HepG2 (cell line): ENCODE measurements at regions not wholly inside any gene's neighbourhood (a gene's known extent, or its start where the extent isn't known, plus 50 kb on each side); places are given as distances from the start of the nearest gene placed in this dataset.

Experiments used
- CAMTA2 ChIP-seq: sonication (generic); formaldehyde crosslinking; IDR thresholded peaks from 2 replicates; pipeline ENCODE4 v1.4.0; 2020; ENCODE audit warnings: mild to moderate bottlenecking, missing genetic modification reagents, borderline replicate concordance
- DNMT1 ChIP-seq: sonication (generic); formaldehyde crosslinking; IDR thresholded peaks from 2 replicates; pipeline ENCODE4 v1.5.1; 2020; ENCODE audit warnings: mild to moderate bottlenecking, missing genetic modification reagents
- KAT2B ChIP-seq: fragments of 150-350 bp; IDR thresholded peaks from 2 replicates; pipeline ENCODE4 v1.6.1; 2014; ENCODE audit warnings: low read depth, low read length, borderline replicate concordance
- RFX5 ChIP-seq: IDR thresholded peaks from 2 replicates; pipeline ENCODE4 v1.6.1; 2011; ENCODE audit warnings: low read depth, low read length, improper control_type of control experiment
- ZNF264 ChIP-seq: sonication (generic); formaldehyde crosslinking; IDR thresholded peaks from 2 replicates; pipeline ENCODE4 v1.4.0; 2020; ENCODE audit warnings: missing genetic modification reagents
- TF ChIP-seq, protein P1 (sequence below): sonication (generic); formaldehyde crosslinking; IDR thresholded peaks from 2 replicates; pipeline ENCODE4 v1.5.0; 2020; ENCODE audit warnings: mild to moderate bottlenecking, missing genetic modification reagents, moderate library complexity
- TF ChIP-seq, protein P2 (sequence below): sonication (generic); formaldehyde crosslinking; IDR thresholded peaks from 2 replicates; pipeline ENCODE4 v1.4.0; 2020; ENCODE audit warnings: mild to moderate bottlenecking, missing genetic modification reagents
- TF ChIP-seq, protein P3 (sequence below): sonication (generic); formaldehyde crosslinking; IDR thresholded peaks from 2 replicates; pipeline ENCODE4 v1.4.0; 2020; ENCODE audit warnings: missing genetic modification reagents, borderline replicate concordance

DNA sequence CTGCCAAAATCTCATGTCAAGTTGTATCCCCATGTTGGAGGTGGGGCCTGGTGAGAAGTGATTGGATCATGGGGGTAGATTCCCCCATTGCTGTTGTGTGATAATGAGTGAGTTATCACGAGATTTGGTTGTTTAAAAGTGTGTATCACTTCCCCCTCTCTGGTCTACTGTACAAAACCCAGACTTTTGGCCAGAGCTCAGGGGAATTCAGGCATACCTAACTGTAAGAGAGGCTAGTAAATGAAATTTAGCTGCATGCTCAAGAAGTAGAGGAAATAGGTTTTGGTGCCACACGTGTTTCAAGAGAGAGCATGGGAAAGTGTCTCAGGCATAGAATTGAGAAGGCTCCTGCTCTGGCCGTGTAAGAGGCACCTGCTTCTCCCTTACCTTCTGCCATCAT lies 190.5 kb upstream of the GALNTL6 start:
- TF ChIP-seq CAMTA2 (CRISPR knock-in tag) (no peak), RFX5 (no peak), KAT2B (no peak), ZNF264 (CRISPR knock-in tag) (no peak), DNMT1 (CRISPR knock-in tag) (no peak)
- TF ChIP-seq, protein P1, sequence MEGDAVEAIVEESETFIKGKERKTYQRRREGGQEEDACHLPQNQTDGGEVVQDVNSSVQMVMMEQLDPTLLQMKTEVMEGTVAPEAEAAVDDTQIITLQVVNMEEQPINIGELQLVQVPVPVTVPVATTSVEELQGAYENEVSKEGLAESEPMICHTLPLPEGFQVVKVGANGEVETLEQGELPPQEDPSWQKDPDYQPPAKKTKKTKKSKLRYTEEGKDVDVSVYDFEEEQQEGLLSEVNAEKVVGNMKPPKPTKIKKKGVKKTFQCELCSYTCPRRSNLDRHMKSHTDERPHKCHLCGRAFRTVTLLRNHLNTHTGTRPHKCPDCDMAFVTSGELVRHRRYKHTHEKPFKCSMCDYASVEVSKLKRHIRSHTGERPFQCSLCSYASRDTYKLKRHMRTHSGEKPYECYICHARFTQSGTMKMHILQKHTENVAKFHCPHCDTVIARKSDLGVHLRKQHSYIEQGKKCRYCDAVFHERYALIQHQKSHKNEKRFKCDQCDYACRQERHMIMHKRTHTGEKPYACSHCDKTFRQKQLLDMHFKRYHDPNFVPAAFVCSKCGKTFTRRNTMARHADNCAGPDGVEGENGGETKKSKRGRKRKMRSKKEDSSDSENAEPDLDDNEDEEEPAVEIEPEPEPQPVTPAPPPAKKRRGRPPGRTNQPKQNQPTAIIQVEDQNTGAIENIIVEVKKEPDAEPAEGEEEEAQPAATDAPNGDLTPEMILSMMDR (CRISPR knock-in tag) = no peak
- TF ChIP-seq, protein P2, sequence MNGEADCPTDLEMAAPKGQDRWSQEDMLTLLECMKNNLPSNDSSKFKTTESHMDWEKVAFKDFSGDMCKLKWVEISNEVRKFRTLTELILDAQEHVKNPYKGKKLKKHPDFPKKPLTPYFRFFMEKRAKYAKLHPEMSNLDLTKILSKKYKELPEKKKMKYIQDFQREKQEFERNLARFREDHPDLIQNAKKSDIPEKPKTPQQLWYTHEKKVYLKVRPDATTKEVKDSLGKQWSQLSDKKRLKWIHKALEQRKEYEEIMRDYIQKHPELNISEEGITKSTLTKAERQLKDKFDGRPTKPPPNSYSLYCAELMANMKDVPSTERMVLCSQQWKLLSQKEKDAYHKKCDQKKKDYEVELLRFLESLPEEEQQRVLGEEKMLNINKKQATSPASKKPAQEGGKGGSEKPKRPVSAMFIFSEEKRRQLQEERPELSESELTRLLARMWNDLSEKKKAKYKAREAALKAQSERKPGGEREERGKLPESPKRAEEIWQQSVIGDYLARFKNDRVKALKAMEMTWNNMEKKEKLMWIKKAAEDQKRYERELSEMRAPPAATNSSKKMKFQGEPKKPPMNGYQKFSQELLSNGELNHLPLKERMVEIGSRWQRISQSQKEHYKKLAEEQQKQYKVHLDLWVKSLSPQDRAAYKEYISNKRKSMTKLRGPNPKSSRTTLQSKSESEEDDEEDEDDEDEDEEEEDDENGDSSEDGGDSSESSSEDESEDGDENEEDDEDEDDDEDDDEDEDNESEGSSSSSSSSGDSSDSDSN (CRISPR knock-in tag) = no peak
- TF ChIP-seq, protein P3, sequence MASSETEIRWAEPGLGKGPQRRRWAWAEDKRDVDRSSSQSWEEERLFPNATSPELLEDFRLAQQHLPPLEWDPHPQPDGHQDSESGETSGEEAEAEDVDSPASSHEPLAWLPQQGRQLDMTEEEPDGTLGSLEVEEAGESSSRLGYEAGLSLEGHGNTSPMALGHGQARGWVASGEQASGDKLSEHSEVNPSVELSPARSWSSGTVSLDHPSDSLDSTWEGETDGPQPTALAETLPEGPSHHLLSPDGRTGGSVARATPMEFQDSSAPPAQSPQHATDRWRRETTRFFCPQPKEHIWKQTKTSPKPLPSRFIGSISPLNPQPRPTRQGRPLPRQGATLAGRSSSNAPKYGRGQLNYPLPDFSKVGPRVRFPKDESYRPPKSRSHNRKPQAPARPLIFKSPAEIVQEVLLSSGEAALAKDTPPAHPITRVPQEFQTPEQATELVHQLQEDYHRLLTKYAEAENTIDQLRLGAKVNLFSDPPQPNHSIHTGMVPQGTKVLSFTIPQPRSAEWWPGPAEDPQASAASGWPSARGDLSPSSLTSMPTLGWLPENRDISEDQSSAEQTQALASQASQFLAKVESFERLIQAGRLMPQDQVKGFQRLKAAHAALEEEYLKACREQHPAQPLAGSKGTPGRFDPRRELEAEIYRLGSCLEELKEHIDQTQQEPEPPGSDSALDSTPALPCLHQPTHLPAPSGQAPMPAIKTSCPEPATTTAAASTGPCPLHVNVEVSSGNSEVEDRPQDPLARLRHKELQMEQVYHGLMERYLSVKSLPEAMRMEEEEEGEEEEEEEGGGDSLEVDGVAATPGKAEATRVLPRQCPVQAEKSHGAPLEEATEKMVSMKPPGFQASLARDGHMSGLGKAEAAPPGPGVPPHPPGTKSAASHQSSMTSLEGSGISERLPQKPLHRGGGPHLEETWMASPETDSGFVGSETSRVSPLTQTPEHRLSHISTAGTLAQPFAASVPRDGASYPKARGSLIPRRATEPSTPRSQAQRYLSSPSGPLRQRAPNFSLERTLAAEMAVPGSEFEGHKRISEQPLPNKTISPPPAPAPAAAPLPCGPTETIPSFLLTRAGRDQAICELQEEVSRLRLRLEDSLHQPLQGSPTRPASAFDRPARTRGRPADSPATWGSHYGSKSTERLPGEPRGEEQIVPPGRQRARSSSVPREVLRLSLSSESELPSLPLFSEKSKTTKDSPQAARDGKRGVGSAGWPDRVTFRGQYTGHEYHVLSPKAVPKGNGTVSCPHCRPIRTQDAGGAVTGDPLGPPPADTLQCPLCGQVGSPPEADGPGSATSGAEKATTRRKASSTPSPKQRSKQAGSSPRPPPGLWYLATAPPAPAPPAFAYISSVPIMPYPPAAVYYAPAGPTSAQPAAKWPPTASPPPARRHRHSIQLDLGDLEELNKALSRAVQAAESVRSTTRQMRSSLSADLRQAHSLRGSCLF (CRISPR knock-in tag) = no peak
